ENCODE measurements at regions not wholly inside any gene's neighbourhood (a gene's known extent, or its start where the extent isn't known, plus 50 kb on each side); places are given as distances from the start of the nearest gene placed in this dataset.

GRCh38 chr12:126432780-126433179 lies 1367.5 kb downstream of the AACS start (continued):
- TF ChIP-seq ZNF462 (CRISPR knock-in tag; IDR thresholded peaks at IDR 0.05) (no peak), ETS1 (IDR thresholded peaks at IDR 0.05) (no peak), CREB1 (CRISPR knock-in tag; IDR thresholded peaks at IDR 0.05; ENCODE audit: low read depth) (no peak), STAT1 (IDR thresholded peaks at IDR 0.05; ENCODE audit: unreplicated experiment) (no peak)

GRCh38 chr12:126434412-126434985 lies 1369.3 kb downstream of the AACS start:
- H4K20me1 ChIP-seq (replicated peaks; ENCODE audit: insufficient read depth): no peaks in the 10 kb centered on the region
- no peaks in the 10 kb centered on the region for H3K27me3 ChIP-seq (ENCODE audit: insufficient read depth)
- H3K4me3 Mint-ChIP-seq: no peak overlapping the region
- ATAC-seq: no peak
- no peak overlapping the region for H3K27ac ChIP-seq (ENCODE audit: low read depth)
- H2AFZ ChIP-seq: no peak overlapping the region
- H3K27ac Mint-ChIP-seq: no peak overlapping the region
- no peaks in the 10 kb centered on the region for H3F3A ChIP-seq (replicated peaks; ENCODE audit: low read depth)
- no peak overlapping the region for H3K4me2 ChIP-seq
- H3K27me3 Mint-ChIP-seq (ENCODE audit: insufficient read depth, low read depth, poor library complexity): peaks cover 6% of the 10 kb centered on the region
- peaks cover 40% of the 10 kb centered on the region for H3K36me3 Mint-ChIP-seq (ENCODE audit: low read depth)
- peaks cover 96% of the 10 kb centered on the region for H3K9me3 Mint-ChIP-seq
- H3K9me2 ChIP-seq (ENCODE audit: insufficient read depth): no peaks in the 10 kb centered on the region
- no peaks in the 10 kb centered on the region for H3K36me3 ChIP-seq (ENCODE audit: insufficient read depth)
- H3K4me1 Mint-ChIP-seq: no peaks in the 10 kb centered on the region
- no peak for DNase-seq (ENCODE audit: low spot score)
- H3K4me1 ChIP-seq (ENCODE audit: insufficient read depth): no peaks in the 10 kb centered on the region
- no peaks in the 10 kb centered on the region for H3K79me2 ChIP-seq (replicated peaks; ENCODE audit: insufficient read depth)
- no peak overlapping the region for H3K4me3 ChIP-seq
- TF ChIP-seq EZH2phosphoT487 (IDR thresholded peaks at IDR 0.05; ENCODE audit: unreplicated experiment): no peak
- no peak for TF ChIP-seq EZH2 (IDR thresholded peaks at IDR 0.05; ENCODE audit: low read depth, unreplicated experiment)
- no peak for TF ChIP-seq CREB1 (CRISPR knock-in tag; IDR thresholded peaks at IDR 0.05; ENCODE audit: low read depth)
- TF ChIP-seq ETS1 (IDR thresholded peaks at IDR 0.05): no peak
- TF ChIP-seq STAT1 (IDR thresholded peaks at IDR 0.05; ENCODE audit: unreplicated experiment): no peak
- no peak for TF ChIP-seq ZNF114 (CRISPR knock-in tag; IDR thresholded peaks at IDR 0.05)
